Panc1 (cell line): ENCODE measurements at regions not wholly inside any gene's neighbourhood (a gene's known extent, or its start where the extent isn't known, plus 50 kb on each side); places are given as distances from the start of the nearest gene placed in this dataset.

Source experiments
- CTCF ChIP-seq: fragments of 450-650 bp; IDR thresholded peaks from 2 replicates; pipeline ENCODE4 v1.5.1; 2017; ENCODE audit warnings: mild to moderate bottlenecking
- POLR2AphosphoS5 ChIP-seq: IDR thresholded peaks from 2 replicates; pipeline ENCODE4 v1.6.1; 2012; ENCODE audit warnings: mild to moderate bottlenecking, low read depth, low read length, moderate library complexity
- REST ChIP-seq, 2 experiments: IDR thresholded peaks; 2 replicates each; pipeline ENCODE4 v1.6.1; 2011 to 2012; ENCODE audit warnings: low read depth in 2 of 2, control low read depth in 1 of 2, low read length in 1 of 2, mild to moderate bottlenecking in 1 of 2, moderate library complexity in 1 of 2; ENCODE audit not compliant: insufficient read depth in 1 of 2
- SIN3A ChIP-seq: IDR thresholded peaks from 2 replicates; pipeline ENCODE4 v1.6.1; 2012; ENCODE audit warnings: low read depth, mild to moderate bottlenecking, low read length, moderate library complexity, borderline replicate concordance; ENCODE audit not compliant: insufficient read depth
- TCF7L2 ChIP-seq: IDR thresholded peaks from 2 replicates; pipeline ENCODE4 v1.6.1; 2011; ENCODE audit warnings: mild to moderate bottlenecking, low read depth, low read length, inconsistent platforms

- TF ChIP-seq CTCF: no peak
- no peak for TF ChIP-seq POLR2AphosphoS5
- TF ChIP-seq SIN3A: no peak
- no peak for TF ChIP-seq TCF7L2
- TF ChIP-seq REST (IDR thresholded peaks at IDR 0.05; ENCODE audit: insufficient read depth in 1 of 2, low read depth in 2 of 2, low read length in 1 of 2): no peak
Observed at GRCh38 chr6:16811277-16811979, 50.2 kb upstream of the ATXN1 start.
